ENCODE measurements at regions not wholly inside any gene's neighbourhood (a gene's known extent, or its start where the extent isn't known, plus 50 kb on each side); places are given as distances from the start of the nearest gene placed in this dataset.

GRCh38 chr9:2991292-2991691 lies 147.4 kb upstream of the PUM3 start:
- peaks cover 0 to 9% (median 2%) of the 10 kb centered on the region in 4 donors for H3K27me3 ChIP-seq
- no peaks in the 10 kb centered on the region for H3K9me3 ChIP-seq
- no peak for FAIRE-seq
- no peaks in the 10 kb centered on the region for H3K4me1 ChIP-seq
- DNase-seq, result no peak
- no peaks in the 10 kb centered on the region for H3K36me3 ChIP-seq
- intact Hi-C loops (cut with DNase I), result no loop called here
- H3K4me3 ChIP-seq, result no peak overlapping the region
- H3K27ac ChIP-seq, result no peak overlapping the region
- ATAC-seq, result no peak
- TF ChIP-seq, protein P1, sequence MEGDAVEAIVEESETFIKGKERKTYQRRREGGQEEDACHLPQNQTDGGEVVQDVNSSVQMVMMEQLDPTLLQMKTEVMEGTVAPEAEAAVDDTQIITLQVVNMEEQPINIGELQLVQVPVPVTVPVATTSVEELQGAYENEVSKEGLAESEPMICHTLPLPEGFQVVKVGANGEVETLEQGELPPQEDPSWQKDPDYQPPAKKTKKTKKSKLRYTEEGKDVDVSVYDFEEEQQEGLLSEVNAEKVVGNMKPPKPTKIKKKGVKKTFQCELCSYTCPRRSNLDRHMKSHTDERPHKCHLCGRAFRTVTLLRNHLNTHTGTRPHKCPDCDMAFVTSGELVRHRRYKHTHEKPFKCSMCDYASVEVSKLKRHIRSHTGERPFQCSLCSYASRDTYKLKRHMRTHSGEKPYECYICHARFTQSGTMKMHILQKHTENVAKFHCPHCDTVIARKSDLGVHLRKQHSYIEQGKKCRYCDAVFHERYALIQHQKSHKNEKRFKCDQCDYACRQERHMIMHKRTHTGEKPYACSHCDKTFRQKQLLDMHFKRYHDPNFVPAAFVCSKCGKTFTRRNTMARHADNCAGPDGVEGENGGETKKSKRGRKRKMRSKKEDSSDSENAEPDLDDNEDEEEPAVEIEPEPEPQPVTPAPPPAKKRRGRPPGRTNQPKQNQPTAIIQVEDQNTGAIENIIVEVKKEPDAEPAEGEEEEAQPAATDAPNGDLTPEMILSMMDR (IDR thresholded peaks at IDR 0.05), result no peak

- Histone ChIP-seq H3K27me3 (peaks cover 0 to 9% (median 2%) of the 10 kb centered on the region in 4 donors), H3K36me3 (no peaks in the 10 kb centered on the region), H3K4me1 (no peaks in the 10 kb centered on the region), H3K27ac (no peak overlapping the region), H3K4me3 (no peak overlapping the region), H3K9me3 (no peaks in the 10 kb centered on the region)
- ATAC-seq, result no peak
- FAIRE-seq, result no peak
- TF ChIP-seq, protein P1 (IDR thresholded peaks at IDR 0.05), result no peak
- 63 to 65% methylated on average over 7 of the region's 7 CpGs for WGBS, 2 donors
- no peak for DNase-seq
- intact Hi-C loops (cut with DNase I), result no loop called here
Measured at GRCh38 chr9:2987679-2988078, 143.8 kb upstream of the PUM3 start.

GRCh38 chr9:2985343-2985742 lies 141.4 kb upstream of the PUM3 start:
- no peaks in the 10 kb centered on the region for H3K9me3 ChIP-seq
- ATAC-seq (peak; percentile 74 to 92 (median 82)), DNase-seq (peak in 3 of 6 donors; percentile 30 to 71 (median 56)), FAIRE-seq (no peak)
- no peaks in the 10 kb centered on the region for H3K4me1 ChIP-seq
- no peak overlapping the region for H3K4me3 ChIP-seq
- no peak overlapping the region for H3K27ac ChIP-seq
- intact Hi-C loops (cut with DNase I), result no loop called here
- 43 to 51% methylated on average over 2 of the region's 2 CpGs for WGBS, 2 donors
- TF ChIP-seq, protein P1 (IDR thresholded peaks at IDR 0.05), result no peak
- no peaks in the 10 kb centered on the region for H3K36me3 ChIP-seq
- H3K27me3 ChIP-seq, result peaks cover 0 to 9% (median 2%) of the 10 kb centered on the region in 4 donors

GRCh38 chr9:2984491-2984890 lies 140.6 kb upstream of the PUM3 start:
- ATAC-seq, result no peak
- TF ChIP-seq, protein P1 (IDR thresholded peaks at IDR 0.05), result no peak
- Histone ChIP-seq H3K27ac (no peak overlapping the region), H3K27me3 (peaks cover 0 to 9% (median 2%) of the 10 kb centered on the region in 4 donors), H3K9me3 (no peaks in the 10 kb centered on the region), H3K4me1 (no peaks in the 10 kb centered on the region), H3K4me3 (no peak overlapping the region), H3K36me3 (no peaks in the 10 kb centered on the region)
- DNase-seq, result no peak
- intact Hi-C loops (cut with DNase I), result no loop called here
- no peak for FAIRE-seq

GRCh38 chr9:2979957-2980610 lies 136.2 kb upstream of the PUM3 start:
- DNase-seq (no peak), ATAC-seq (no peak), FAIRE-seq (no peak)
- no peak overlapping the region for H3K4me3 ChIP-seq
- H3K36me3 ChIP-seq, result no peaks in the 10 kb centered on the region
- TF ChIP-seq, protein P1 (IDR thresholded peaks at IDR 0.05), result no peak
- intact Hi-C loops (cut with DNase I), result no loop called here
- H3K9me3 ChIP-seq, result no peaks in the 10 kb centered on the region
- H3K27ac ChIP-seq, result no peak overlapping the region
- WGBS, 2 donors, result 62 to 68% methylated on average over 8 of the region's 8 CpGs
- H3K27me3 ChIP-seq, result no peaks in the 10 kb centered on the region
- H3K4me1 ChIP-seq, result no peaks in the 10 kb centered on the region

Measured in pancreas (tissue), 10 donors.